AG09309 (cell line): ENCODE measurements at regions not wholly inside any gene's neighbourhood (a gene's known extent, or its start where the extent isn't known, plus 50 kb on each side); places are given as distances from the start of the nearest gene placed in this dataset.

Source experiments
- DNase-seq: peaks from one replicate; pipeline ENCODE4 v3.0.0-alpha.2; 2010; ENCODE audit warnings: low read depth
- H3K4me3 ChIP-seq: 2 replicates; pipeline ENCODE4 v1.5.1; 2011; ENCODE audit warnings: mild to moderate bottlenecking, low read depth, low read length, moderate library complexity; ENCODE audit not compliant: control insufficient read depth
- TF ChIP-seq, protein P1 (sequence below): IDR thresholded peaks from 2 replicates; pipeline ENCODE4 v1.5.1; 2011; ENCODE audit warnings: mild to moderate bottlenecking, low read depth, low read length, inconsistent platforms; ENCODE audit not compliant: insufficient read depth, control insufficient read depth; ENCODE audit errors: missing control alignments

- no peak for DNase-seq
- TF ChIP-seq, protein P1, sequence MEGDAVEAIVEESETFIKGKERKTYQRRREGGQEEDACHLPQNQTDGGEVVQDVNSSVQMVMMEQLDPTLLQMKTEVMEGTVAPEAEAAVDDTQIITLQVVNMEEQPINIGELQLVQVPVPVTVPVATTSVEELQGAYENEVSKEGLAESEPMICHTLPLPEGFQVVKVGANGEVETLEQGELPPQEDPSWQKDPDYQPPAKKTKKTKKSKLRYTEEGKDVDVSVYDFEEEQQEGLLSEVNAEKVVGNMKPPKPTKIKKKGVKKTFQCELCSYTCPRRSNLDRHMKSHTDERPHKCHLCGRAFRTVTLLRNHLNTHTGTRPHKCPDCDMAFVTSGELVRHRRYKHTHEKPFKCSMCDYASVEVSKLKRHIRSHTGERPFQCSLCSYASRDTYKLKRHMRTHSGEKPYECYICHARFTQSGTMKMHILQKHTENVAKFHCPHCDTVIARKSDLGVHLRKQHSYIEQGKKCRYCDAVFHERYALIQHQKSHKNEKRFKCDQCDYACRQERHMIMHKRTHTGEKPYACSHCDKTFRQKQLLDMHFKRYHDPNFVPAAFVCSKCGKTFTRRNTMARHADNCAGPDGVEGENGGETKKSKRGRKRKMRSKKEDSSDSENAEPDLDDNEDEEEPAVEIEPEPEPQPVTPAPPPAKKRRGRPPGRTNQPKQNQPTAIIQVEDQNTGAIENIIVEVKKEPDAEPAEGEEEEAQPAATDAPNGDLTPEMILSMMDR: no peak
- H3K4me3 ChIP-seq: no peak overlapping the region
These were observed 196.1 kb upstream of the PACRGL start for GRCh38 chr4:20504146-20504545.

GRCh38 chr4:20505927-20506326 is 194.3 kb upstream of the PACRGL start:
- TF ChIP-seq, protein P1: no peak

GRCh38 chr4:20506827-20507226 is 193.4 kb upstream of the PACRGL start:
- H3K4me3 ChIP-seq: no peak overlapping the region
- peak; percentile 80 for DNase-seq
- TF ChIP-seq, protein P1: no peak

More at GRCh38 chr4:20505927-20506326, 194.3 kb upstream of the PACRGL start:
- no peak overlapping the region for H3K4me3 ChIP-seq
- no peak for DNase-seq

DNA sequence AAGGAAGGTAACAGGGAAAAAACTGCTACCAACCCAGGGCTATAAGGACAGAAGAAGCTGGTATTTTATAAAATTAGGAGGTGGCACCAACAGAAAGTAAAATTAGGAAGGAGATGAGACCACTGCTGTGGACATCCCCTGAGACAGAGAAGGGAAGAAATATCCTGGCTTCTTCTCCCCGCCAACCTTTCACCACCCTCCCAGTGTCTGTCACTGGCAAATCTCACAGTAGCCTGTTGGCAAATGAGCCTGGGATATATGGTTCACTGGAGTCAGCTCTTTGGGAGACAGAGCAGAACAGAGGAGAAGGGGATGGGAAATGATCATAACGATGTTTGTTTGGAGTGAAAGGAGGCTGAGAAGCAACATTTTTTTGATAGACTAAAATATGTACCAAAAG is 190.9 kb upstream of the PACRGL start:
- DNase-seq: no peak
- no peak overlapping the region for H3K4me3 ChIP-seq
- TF ChIP-seq, protein P1: no peak

DNA sequence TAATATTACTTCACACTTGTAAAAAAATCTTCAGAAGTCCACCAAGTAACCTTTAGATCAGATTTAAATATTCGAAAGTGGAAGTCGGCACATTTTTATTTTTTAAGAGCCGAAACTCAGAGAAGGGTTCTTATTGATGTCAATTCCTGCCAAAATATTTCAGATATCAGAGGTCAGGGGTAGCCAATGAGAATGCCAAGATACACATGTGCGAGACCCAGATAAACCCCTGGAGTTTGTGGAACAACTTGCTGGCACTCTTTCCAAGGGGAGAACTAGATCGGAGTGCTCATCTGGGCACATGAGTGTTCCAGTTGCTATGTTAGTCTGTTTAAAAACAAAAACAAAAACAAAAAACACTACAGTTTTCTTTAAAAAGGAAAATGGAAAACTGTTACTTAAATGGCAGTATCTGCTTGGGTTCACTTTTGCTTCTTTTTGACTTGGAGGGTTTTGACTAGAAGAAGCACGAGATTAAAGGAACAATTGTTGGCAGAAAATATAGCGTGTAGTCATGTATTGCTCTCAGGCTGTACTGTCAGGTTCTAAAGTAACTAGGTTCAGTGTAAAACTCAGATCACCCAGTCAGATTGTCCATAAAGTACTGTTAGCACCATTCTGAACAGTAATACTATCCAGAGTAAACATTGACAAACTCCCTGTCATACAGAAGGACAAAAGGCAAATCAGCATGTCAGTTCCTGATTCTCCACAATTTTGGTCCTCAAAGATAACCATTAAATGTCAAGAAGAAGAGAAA is 188.0 kb upstream of the PACRGL start:
- H3K4me3 ChIP-seq: no peak overlapping the region
- no peak for DNase-seq
- TF ChIP-seq, protein P1: no peak

- DNase-seq: no peak
- H3K4me3 ChIP-seq: no peak overlapping the region
- TF ChIP-seq, protein P1: no peak
These were observed 187.3 kb upstream of the PACRGL start for GRCh38 chr4:20512985-20513384.
